OCI-LY3 (cell line): ENCODE measurements at regions not wholly inside any gene's neighbourhood (a gene's known extent, or its start where the extent isn't known, plus 50 kb on each side); places are given as distances from the start of the nearest gene placed in this dataset.

Experiments
- CTCF ChIP-seq: fragments of 200-600, 300-600 bp; sonication (generic); IDR thresholded peaks from 2 replicates; pipeline ENCODE4 v1.5.1; 2014; ENCODE audit warnings: antibody characterized with exemption, low read length, low read depth
- EZH2phosphoT487 ChIP-seq: fragments of 200-600 bp; shearing (Covaris generic); IDR thresholded peaks from 2 replicates; pipeline ENCODE4 v1.6.1; 2018; ENCODE audit warnings: antibody characterized with exemption, mixed run types, low read depth

- TF ChIP-seq CTCF (no peak), EZH2phosphoT487 (no peak)
Measured at GRCh38 chr2:234344012-234344411, 152.9 kb downstream of the ARL4C start.
